Left lung (tissue), 4 donors: ENCODE measurements at regions not wholly inside any gene's neighbourhood (a gene's known extent, or its start where the extent isn't known, plus 50 kb on each side); places are given as distances from the start of the nearest gene placed in this dataset.

Experiments used
- ATAC-seq: fragments of 200-7000 bp; cut with Tn5 transposase; one replicate; pipeline ENCODE4 v1.9.1; 2020; ENCODE audit warnings: moderate library complexity
- DNase-seq, 4 donors: peaks; one replicate each; pipeline ENCODE4 v3.0.0-alpha.2; 2013 to 2020
- H3K27ac ChIP-seq, 2 donors: fragments of 200-600 bp; sonication (generic) in 1 of 2; one replicate each; pipeline versions ENCODE4 v1.5.0 to v1.8.0; 2020 to 2021
- H3K27me3 ChIP-seq, 2 donors: fragments of 200-600 bp; sonication (generic) in 1 of 2; one replicate each; pipeline versions ENCODE4 v1.5.0 to v1.8.0; 2020 to 2021
- H3K36me3 ChIP-seq, 2 donors: fragments of 200-600 bp; sonication (generic) in 1 of 2; one replicate each; pipeline versions ENCODE4 v1.5.0 to v1.8.0; 2020 to 2021
- H3K4me1 ChIP-seq, 2 donors: fragments of 200-600 bp; one replicate each; pipeline ENCODE4 v1.8.0; 2021
- H3K4me3 ChIP-seq, 2 donors: fragments of 200-600 bp; sonication (generic) in 1 of 2; one replicate each; pipeline versions ENCODE4 v1.5.0 to v1.8.0; 2020 to 2021; ENCODE audit warnings: mild to moderate bottlenecking in 1 of 2
- H3K9me3 ChIP-seq, 2 donors: fragments of 200-600 bp; sonication (generic) in 1 of 2; one replicate each; pipeline versions ENCODE4 v1.5.0 to v1.8.0; 2020 to 2021
- intact Hi-C, 2 donors: fragments of 100-400 bp; cut with DNase I; formaldehyde crosslinking; loops; one replicate each; pipeline versions ENCODE4 v1.11.2 to v1.14.2; 2022
- TF ChIP-seq, protein P1 (sequence below), 2 donors: fragments of 200-600 bp; sonication (generic) in 1 of 2; IDR thresholded peaks; one replicate each; pipeline versions ENCODE4 v1.5.0 to v1.8.0; 2021; ENCODE audit warnings: antibody characterized with exemption in 2 of 2
- donor health status: DM: no; HTN: yes; CAD: no.
- donor health status: DM: no; HTN: no; CAD: no.

- intact Hi-C loops: no loop called here
- ATAC-seq: no peak
- no peak for DNase-seq
Observed at GRCh38 chr15:85878828-85879225, 84.1 kb upstream of the KLHL25 start.

GRCh38 chr15:85879334-85880163, 84.8 kb upstream of the KLHL25 start:
- Histone ChIP-seq H3K27ac (no peak overlapping the region), H3K27me3 (peaks cover 0 to 33% of the 10 kb centered on the region in 2 donors), H3K9me3 (no peaks in the 10 kb centered on the region), H3K4me3 (no peak overlapping the region), H3K4me1 (no peaks in the 10 kb centered on the region), H3K36me3 (no peaks in the 10 kb centered on the region)
- ATAC-seq (no peak), DNase-seq (no peak)
- TF ChIP-seq, protein P1, sequence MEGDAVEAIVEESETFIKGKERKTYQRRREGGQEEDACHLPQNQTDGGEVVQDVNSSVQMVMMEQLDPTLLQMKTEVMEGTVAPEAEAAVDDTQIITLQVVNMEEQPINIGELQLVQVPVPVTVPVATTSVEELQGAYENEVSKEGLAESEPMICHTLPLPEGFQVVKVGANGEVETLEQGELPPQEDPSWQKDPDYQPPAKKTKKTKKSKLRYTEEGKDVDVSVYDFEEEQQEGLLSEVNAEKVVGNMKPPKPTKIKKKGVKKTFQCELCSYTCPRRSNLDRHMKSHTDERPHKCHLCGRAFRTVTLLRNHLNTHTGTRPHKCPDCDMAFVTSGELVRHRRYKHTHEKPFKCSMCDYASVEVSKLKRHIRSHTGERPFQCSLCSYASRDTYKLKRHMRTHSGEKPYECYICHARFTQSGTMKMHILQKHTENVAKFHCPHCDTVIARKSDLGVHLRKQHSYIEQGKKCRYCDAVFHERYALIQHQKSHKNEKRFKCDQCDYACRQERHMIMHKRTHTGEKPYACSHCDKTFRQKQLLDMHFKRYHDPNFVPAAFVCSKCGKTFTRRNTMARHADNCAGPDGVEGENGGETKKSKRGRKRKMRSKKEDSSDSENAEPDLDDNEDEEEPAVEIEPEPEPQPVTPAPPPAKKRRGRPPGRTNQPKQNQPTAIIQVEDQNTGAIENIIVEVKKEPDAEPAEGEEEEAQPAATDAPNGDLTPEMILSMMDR (IDR thresholded peaks at IDR 0.05): no peak
- intact Hi-C loops: no loop called here

More at GRCh38 chr15:85878828-85879225, 84.1 kb upstream of the KLHL25 start:
- Histone ChIP-seq H3K36me3 (no peaks in the 10 kb centered on the region), H3K4me1 (no peaks in the 10 kb centered on the region), H3K27me3 (peaks cover 0 to 40% of the 10 kb centered on the region in 2 donors), H3K9me3 (no peaks in the 10 kb centered on the region), H3K4me3 (no peak overlapping the region), H3K27ac (no peak overlapping the region)
- TF ChIP-seq, protein P1 (IDR thresholded peaks at IDR 0.05): no peak

DNA sequence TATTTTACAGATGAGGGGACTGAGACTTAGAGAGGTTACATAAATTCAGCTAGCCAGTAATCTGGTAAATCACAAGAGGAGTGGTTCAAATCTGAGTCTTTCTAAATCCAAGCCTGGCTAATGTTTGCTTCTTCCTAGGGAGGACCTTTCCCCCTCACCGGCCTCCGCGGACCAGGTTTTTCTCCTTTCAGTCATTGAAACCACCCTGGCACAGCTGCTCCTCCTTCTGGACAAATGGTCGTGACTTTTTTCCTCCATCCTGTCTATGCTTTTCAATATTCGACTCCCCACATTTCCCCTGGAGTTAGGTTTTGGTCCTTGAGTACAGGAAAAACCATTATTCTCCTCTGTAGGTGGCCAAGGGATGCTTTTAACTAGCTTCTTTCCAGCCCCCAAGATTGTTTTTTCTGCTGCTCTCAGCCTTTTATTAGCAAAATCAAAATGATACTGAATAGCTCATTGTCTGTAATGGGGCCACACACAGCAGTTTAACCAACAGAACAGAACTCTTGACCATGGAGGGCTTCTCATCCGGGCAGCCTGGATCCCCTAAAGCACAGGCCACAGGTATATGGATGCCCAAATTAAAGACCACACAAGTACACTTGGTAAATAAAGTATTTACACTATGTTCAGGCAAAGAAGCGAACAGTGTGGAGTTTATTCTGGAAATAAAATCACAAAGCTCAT, 85.9 kb upstream of the KLHL25 start:
- no peak for ATAC-seq
- TF ChIP-seq, protein P1 (IDR thresholded peaks at IDR 0.05): no peak
- no peak overlapping the region for H3K27ac ChIP-seq
- H3K36me3 ChIP-seq: no peaks in the 10 kb centered on the region
- H3K4me1 ChIP-seq: no peaks in the 10 kb centered on the region
- DNase-seq: no peak
- no peak overlapping the region for H3K4me3 ChIP-seq
- intact Hi-C loops: no loop called here
- no peaks in the 10 kb centered on the region for H3K9me3 ChIP-seq
- peaks cover 0 to 31% of the 10 kb centered on the region in 2 donors for H3K27me3 ChIP-seq

DNA sequence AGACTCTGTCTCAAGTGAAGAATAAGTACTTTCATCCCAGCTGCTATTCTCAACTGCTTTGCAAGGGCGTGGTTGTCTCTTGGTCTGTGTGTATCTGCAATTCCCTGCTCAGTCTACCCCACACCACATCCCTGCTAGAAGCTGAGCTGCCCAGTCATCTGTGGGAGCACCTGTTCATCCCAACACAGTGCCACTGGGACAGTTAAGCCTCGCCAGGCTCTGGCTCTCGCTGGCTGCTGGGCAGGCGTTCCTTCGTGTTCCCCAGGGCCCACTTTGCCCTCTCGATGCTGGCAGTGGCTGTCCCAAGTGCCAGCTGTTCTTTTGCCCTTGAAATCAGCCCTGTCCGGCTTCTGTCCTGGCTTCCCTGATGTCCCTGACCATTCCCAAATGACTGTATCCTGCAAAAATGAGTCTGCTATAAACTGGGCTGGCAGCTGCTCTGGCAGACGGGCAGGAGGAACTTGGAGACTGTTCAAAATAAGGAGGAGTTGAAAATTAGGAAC, 91.6 kb upstream of the KLHL25 start:
- Histone ChIP-seq H3K4me3 (no peak overlapping the region), H3K27me3 (peaks cover 0 to 24% of the 10 kb centered on the region in 2 donors), H3K36me3 (no peaks in the 10 kb centered on the region), H3K27ac (no peak overlapping the region), H3K9me3 (no peaks in the 10 kb centered on the region), H3K4me1 (no peaks in the 10 kb centered on the region)
- DNase-seq (no peak), ATAC-seq (no peak)
- intact Hi-C loops: no loop called here
- TF ChIP-seq, protein P1 (IDR thresholded peaks at IDR 0.05): no peak

- TF ChIP-seq, protein P1 (IDR thresholded peaks at IDR 0.05): no peak
- H3K4me3 ChIP-seq: no peak overlapping the region
- intact Hi-C loops: no loop called here
- H3K4me1 ChIP-seq: no peaks in the 10 kb centered on the region
- peaks cover 0 to 39% of the 10 kb centered on the region in 2 donors for H3K27me3 ChIP-seq
- ATAC-seq (no peak), DNase-seq (no peak)
- no peaks in the 10 kb centered on the region for H3K9me3 ChIP-seq
- no peaks in the 10 kb centered on the region for H3K36me3 ChIP-seq
- no peak overlapping the region for H3K27ac ChIP-seq
Observed at GRCh38 chr15:85889956-85890619, 95.4 kb upstream of the KLHL25 start.
